HCEC 1CT (cell line): ENCODE measurements at regions not wholly inside any gene's neighbourhood (a gene's known extent, or its start where the extent isn't known, plus 50 kb on each side); places are given as distances from the start of the nearest gene placed in this dataset.

Experiments used
- DNase-seq: peaks from one replicate; pipeline ENCODE4 v3.0.0-alpha.2; 2017

- DNase-seq: no peak
Measured at GRCh38 chr2:18245375-18245774, 315.1 kb downstream of the RDH14 start.

GRCh38 chr2:18244845-18245244, 315.6 kb downstream of the RDH14 start:
- DNase-seq: no peak

GRCh38 chr2:18243816-18244215, 316.6 kb downstream of the RDH14 start:
- DNase-seq: no peak

- DNase-seq: no peak
Measured at GRCh38 chr2:18242716-18243115, 317.7 kb downstream of the RDH14 start.

GRCh38 chr2:18238209-18238608, 322.2 kb downstream of the RDH14 start:
- DNase-seq: no peak

- DNase-seq: no peak
Measured at GRCh38 chr2:18237298-18237697, 323.2 kb downstream of the RDH14 start.

GRCh38 chr2:18232731-18233438, 327.6 kb downstream of the RDH14 start:
- no peak for DNase-seq

- no peak for DNase-seq
Measured at GRCh38 chr2:18230668-18231067, 329.8 kb downstream of the RDH14 start.

GRCh38 chr2:18219676-18220075, 340.8 kb downstream of the RDH14 start:
- DNase-seq: no peak

- DNase-seq: no peak
Measured at GRCh38 chr2:18218160-18218933, 339.9 kb downstream of the KCNS3 start.

GRCh38 chr2:18214936-18215335, 336.5 kb downstream of the KCNS3 start:
- no peak for DNase-seq

- DNase-seq: no peak
Measured at GRCh38 chr2:18213986-18214385, 335.5 kb downstream of the KCNS3 start.

GRCh38 chr2:18209934-18210639, 331.6 kb downstream of the KCNS3 start:
- DNase-seq: peak; percentile 35

GRCh38 chr2:18208956-18209355, 330.5 kb downstream of the KCNS3 start:
- DNase-seq: no peak

GRCh38 chr2:18200771-18201170, 322.3 kb downstream of the KCNS3 start:
- no peak for DNase-seq

GRCh38 chr2:18198677-18199076, 320.2 kb downstream of the KCNS3 start:
- DNase-seq: no peak

GRCh38 chr2:18194161-18194560, 315.7 kb downstream of the KCNS3 start:
- no peak for DNase-seq

- no peak for DNase-seq
Measured at GRCh38 chr2:18186816-18187613, 308.5 kb downstream of the KCNS3 start.

- DNase-seq: no peak
Measured at GRCh38 chr2:18182861-18183260, 304.4 kb downstream of the KCNS3 start.

- no peak for DNase-seq
Measured at GRCh38 chr2:18180912-18181311, 302.4 kb downstream of the KCNS3 start.

- no peak for DNase-seq
Measured at GRCh38 chr2:18180031-18180610, 301.7 kb downstream of the KCNS3 start.

- peak; percentile 55 for DNase-seq
Measured at GRCh38 chr2:18178736-18179349, 300.4 kb downstream of the KCNS3 start.
